Colonic mucosa (tissue), 4 donors: ENCODE measurements at regions not wholly inside any gene's neighbourhood (a gene's known extent, or its start where the extent isn't known, plus 50 kb on each side); places are given as distances from the start of the nearest gene placed in this dataset.

Experiments
- DNase-seq: peaks from one replicate; pipeline ENCODE4 v3.0.0-alpha.2; 2020
- H3K27ac ChIP-seq: fragments of 200-600 bp; one replicate; pipeline ENCODE4 v1.8.0; 2021
- H3K27me3 ChIP-seq: fragments of 200-600 bp; one replicate; pipeline ENCODE4 v1.8.0; 2021
- H3K36me3 ChIP-seq: fragments of 200-600 bp; one replicate; pipeline ENCODE4 v1.8.0; 2021
- H3K4me1 ChIP-seq: fragments of 200-600 bp; one replicate; pipeline ENCODE4 v1.8.0; 2021; ENCODE audit warnings: mild to moderate bottlenecking
- H3K4me3 ChIP-seq: fragments of 200-600 bp; one replicate; pipeline ENCODE4 v1.8.0; 2021
- H3K9ac ChIP-seq, 2 donors: one replicate each; pipeline ENCODE4 v1.7.0; 2013; ENCODE audit warnings: control low read depth in 2 of 2, low read depth in 2 of 2, low read length in 2 of 2
- H3K9me3 ChIP-seq: fragments of 200-600 bp; one replicate; pipeline ENCODE4 v1.8.0; 2021
- intact Hi-C: fragments of 100-400 bp; cut with DNase I; formaldehyde crosslinking; loops from one replicate; pipeline ENCODE4 v1.14.1; 2022
- TF ChIP-seq, protein P1 (sequence below): fragments of 200-600 bp; IDR thresholded peaks from one replicate; pipeline ENCODE4 v1.8.0; 2022; ENCODE audit warnings: antibody characterized with exemption, mild to moderate bottlenecking
- donor health status: healthy.
- donor health status: DM: no; HTN: no; CAD: no.
- donor health status: DM: no; HTN: no; CAD: no.

DNA sequence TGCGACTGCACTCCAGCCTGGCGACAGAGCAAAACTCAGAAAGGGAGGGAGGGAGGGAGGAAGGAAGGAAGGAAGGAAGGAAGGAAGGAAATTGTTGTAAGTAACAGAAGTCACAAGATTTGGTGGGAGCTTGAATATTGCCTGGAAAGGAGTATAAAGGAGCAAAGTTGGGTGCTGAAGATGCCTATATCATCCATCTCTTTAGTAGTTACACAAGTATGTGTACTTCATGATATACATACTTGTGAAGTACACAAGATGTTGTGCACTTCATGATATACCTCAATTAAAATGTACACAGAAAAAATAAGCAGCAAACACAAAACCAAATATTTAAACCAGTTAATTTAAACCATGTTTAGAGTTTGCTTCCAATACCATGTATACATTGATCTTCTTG, 1223.8 kb downstream of the SORCS3 start:
- no peaks in the 10 kb centered on the region for H3K36me3 ChIP-seq
- H3K9ac ChIP-seq: no peak overlapping the region
- no peaks in the 10 kb centered on the region for H3K9me3 ChIP-seq
- no peak for DNase-seq
- intact Hi-C loops: no loop called here
- no peak overlapping the region for H3K27ac ChIP-seq
- no peaks in the 10 kb centered on the region for H3K27me3 ChIP-seq
- no peaks in the 10 kb centered on the region for H3K4me1 ChIP-seq
- TF ChIP-seq, protein P1, sequence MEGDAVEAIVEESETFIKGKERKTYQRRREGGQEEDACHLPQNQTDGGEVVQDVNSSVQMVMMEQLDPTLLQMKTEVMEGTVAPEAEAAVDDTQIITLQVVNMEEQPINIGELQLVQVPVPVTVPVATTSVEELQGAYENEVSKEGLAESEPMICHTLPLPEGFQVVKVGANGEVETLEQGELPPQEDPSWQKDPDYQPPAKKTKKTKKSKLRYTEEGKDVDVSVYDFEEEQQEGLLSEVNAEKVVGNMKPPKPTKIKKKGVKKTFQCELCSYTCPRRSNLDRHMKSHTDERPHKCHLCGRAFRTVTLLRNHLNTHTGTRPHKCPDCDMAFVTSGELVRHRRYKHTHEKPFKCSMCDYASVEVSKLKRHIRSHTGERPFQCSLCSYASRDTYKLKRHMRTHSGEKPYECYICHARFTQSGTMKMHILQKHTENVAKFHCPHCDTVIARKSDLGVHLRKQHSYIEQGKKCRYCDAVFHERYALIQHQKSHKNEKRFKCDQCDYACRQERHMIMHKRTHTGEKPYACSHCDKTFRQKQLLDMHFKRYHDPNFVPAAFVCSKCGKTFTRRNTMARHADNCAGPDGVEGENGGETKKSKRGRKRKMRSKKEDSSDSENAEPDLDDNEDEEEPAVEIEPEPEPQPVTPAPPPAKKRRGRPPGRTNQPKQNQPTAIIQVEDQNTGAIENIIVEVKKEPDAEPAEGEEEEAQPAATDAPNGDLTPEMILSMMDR: no peak
- H3K4me3 ChIP-seq: no peak overlapping the region

DNA sequence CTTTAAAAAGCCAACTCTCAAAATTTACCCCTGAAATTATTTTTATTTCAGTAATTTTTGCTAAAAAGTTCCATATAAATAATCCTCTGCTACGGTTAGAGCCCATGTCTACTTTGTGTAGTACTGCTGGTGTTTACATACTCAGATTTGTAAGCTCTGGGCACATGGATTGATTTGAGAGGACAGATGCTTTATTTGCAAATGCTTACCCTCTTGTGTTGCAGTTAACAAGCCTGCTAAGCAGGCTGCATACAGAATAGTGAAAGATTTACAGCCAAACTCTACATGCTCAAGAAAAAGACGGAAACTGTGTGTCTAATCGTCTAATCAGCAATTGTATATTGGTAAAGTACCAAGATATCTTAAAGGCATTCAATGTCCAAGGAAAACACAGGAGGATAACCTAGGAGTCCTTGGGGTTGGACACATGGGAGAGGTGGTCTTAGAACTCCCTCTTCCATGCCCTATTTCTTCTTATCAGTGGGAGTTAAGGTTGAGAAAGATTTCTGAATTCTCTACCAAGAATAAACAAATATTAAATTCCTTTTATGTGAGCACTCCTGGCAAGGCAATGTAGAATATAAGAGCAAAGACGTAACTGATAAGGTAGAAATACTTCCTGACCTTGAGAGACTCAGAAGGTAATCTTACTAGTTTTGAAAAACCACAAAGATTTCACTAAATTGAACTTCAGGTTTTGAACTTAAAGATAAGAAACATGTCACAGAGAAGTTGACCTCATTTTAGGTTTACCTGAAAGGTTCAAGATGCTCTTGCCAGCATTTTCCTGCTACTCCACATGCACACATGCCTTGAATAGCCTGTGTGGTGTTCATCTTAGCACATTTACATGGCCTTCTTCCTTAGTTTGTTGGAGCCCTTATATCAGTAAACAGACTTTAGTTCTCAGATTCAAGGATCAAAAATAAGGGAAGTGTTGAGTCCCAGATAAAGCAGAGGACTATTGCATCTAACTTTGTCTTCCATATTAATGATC, 1216.5 kb downstream of the SORCS3 start:
- Histone ChIP-seq H3K4me1 (no peaks in the 10 kb centered on the region), H3K36me3 (no peaks in the 10 kb centered on the region)

DNA sequence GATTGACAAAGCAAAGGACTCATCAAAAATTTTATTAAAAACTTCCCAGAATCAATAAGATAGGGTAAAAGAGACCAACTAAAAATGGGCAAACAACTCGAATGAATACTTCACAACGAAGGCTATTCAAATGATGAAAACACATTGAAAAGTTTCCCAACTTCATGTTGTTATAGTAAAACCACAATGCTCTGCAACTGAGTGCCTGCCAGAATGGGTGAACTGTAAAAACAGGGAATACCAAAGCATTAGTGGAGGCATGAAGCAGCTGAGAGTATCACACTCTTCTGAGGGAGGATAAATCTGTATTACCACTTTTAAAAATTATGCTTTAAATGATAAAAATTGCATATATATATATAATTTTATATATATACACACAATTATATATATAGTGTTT, 1214.7 kb downstream of the SORCS3 start:
- no peak for DNase-seq
- Histone ChIP-seq H3K4me1 (no peaks in the 10 kb centered on the region), H3K36me3 (no peaks in the 10 kb centered on the region), H3K27ac (no peak overlapping the region), H3K9me3 (no peaks in the 10 kb centered on the region), H3K9ac (no peak overlapping the region), H3K27me3 (no peaks in the 10 kb centered on the region), H3K4me3 (no peak overlapping the region)
- intact Hi-C loops: no loop called here
- TF ChIP-seq, protein P1: no peak

More for the DNA sequence above, 1216.5 kb downstream of the SORCS3 start:
- no peaks in the 10 kb centered on the region for H3K27me3 ChIP-seq
- H3K4me3 ChIP-seq: no peak overlapping the region
- TF ChIP-seq, protein P1: no peak
- H3K27ac ChIP-seq: no peak overlapping the region
- no peak overlapping the region for H3K9ac ChIP-seq
- no peaks in the 10 kb centered on the region for H3K9me3 ChIP-seq
- intact Hi-C loops: no loop called here
- DNase-seq: no peak

DNA sequence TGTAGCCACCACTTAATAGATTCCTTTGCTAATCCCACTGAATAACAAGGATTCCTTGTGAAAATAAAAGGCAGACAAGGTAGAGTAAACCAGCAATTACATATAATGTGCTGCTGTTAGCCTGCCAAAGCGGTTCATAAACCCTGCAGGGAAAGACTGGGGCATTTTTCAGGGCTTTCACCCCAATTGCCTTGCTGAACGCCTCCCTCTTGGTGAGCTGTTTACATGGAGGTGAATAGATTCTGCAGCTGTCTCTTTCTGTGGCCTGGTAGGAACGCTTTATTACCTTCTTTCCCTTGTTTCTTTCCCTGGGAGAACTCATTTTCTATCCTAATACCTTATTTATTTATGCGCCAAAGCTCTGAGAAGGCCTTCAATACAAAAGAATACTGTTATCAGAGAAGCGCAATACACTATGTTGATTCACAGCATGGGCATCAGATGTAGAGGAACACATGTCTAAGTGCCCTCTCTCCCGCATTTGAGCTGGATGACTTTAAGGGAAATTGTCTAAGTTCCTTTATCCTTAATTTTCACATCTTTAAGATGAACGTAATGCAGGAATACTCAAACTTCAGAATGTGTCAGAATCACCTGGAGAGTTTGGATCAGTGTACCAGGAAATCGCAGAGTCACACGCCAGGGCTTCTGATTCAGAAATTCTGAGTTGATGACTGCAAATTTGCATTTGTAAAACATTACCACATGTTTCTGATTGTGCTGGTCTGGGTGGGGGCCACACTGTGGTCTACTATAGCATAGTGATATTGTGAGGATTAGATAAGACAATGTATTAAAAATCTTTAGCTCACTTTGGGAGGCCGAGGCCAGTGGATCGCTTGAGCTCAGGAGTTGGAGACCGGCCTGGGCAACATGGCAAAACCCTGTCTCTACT, 1203.8 kb downstream of the SORCS3 start:
- Histone ChIP-seq H3K36me3 (no peaks in the 10 kb centered on the region), H3K27me3 (no peaks in the 10 kb centered on the region), H3K4me3 (no peak overlapping the region), H3K9ac (no peak overlapping the region), H3K4me1 (no peaks in the 10 kb centered on the region), H3K27ac (no peak overlapping the region), H3K9me3 (no peaks in the 10 kb centered on the region)
- DNase-seq: no peak
- intact Hi-C loops: no loop called here
- TF ChIP-seq, protein P1: no peak

DNA sequence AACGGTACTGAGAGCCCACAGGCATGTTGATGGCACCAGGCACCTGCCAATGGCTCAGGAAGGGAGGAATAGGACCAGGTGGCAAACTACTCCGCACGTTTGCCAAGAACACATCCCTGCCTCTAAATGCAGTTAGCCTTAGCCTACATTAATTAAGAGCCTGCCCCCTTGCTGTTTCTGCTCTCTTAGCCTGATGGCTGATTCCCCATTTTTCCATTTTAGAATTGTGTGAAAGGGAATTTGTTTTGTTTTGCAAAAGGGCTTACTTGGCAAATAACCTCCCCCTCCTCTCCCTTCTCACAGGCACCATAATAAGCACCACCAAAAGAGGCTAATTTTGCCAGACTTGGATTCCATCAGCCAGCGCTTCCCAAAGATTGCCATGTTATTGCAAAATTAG, 1203.2 kb downstream of the SORCS3 start:
- H3K9me3 ChIP-seq: no peaks in the 10 kb centered on the region
- H3K9ac ChIP-seq: no peak overlapping the region
- no peak overlapping the region for H3K4me3 ChIP-seq
- TF ChIP-seq, protein P1: no peak
- H3K27ac ChIP-seq: no peak overlapping the region
- H3K36me3 ChIP-seq: no peaks in the 10 kb centered on the region
- no peaks in the 10 kb centered on the region for H3K4me1 ChIP-seq
- DNase-seq: no peak
- intact Hi-C loops: no loop called here
- H3K27me3 ChIP-seq: no peaks in the 10 kb centered on the region
